ENCODE measurements at regions not wholly inside any gene's neighbourhood (a gene's known extent, or its start where the extent isn't known, plus 50 kb on each side); places are given as distances from the start of the nearest gene placed in this dataset.

- no peak for TF ChIP-seq CTCF (IDR thresholded peaks at IDR 0.05)
- no peak for TF ChIP-seq POLR2A (IDR thresholded peaks at IDR 0.05)
Observed at GRCh38 chr6:167671977-167672687, 154.6 kb upstream of the AFDN start.

All from lower leg skin (tissue), 3 donors.